ENCODE measurements at regions not wholly inside any gene's neighbourhood (a gene's known extent, or its start where the extent isn't known, plus 50 kb on each side); places are given as distances from the start of the nearest gene placed in this dataset.

DNA sequence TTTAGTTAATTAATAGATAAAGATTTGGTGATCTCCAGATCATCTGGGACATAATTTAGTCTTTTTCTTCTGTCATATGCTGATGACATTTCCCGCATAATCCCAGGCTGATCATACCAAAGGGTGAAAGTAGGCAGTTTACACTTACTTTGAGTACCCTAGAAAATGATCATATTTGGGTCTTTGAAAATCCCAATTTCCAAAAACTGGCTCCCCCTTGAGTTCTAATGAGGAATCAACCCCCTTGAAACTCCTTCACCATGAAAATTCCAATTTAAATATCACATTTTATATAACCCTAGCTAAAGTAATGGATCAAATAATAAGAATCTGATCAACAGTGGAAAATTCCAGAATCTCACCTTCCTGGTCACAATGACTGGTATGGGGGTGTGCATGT lies 223.4 kb downstream of the NAF1 start:
- TF ChIP-seq, protein P1, sequence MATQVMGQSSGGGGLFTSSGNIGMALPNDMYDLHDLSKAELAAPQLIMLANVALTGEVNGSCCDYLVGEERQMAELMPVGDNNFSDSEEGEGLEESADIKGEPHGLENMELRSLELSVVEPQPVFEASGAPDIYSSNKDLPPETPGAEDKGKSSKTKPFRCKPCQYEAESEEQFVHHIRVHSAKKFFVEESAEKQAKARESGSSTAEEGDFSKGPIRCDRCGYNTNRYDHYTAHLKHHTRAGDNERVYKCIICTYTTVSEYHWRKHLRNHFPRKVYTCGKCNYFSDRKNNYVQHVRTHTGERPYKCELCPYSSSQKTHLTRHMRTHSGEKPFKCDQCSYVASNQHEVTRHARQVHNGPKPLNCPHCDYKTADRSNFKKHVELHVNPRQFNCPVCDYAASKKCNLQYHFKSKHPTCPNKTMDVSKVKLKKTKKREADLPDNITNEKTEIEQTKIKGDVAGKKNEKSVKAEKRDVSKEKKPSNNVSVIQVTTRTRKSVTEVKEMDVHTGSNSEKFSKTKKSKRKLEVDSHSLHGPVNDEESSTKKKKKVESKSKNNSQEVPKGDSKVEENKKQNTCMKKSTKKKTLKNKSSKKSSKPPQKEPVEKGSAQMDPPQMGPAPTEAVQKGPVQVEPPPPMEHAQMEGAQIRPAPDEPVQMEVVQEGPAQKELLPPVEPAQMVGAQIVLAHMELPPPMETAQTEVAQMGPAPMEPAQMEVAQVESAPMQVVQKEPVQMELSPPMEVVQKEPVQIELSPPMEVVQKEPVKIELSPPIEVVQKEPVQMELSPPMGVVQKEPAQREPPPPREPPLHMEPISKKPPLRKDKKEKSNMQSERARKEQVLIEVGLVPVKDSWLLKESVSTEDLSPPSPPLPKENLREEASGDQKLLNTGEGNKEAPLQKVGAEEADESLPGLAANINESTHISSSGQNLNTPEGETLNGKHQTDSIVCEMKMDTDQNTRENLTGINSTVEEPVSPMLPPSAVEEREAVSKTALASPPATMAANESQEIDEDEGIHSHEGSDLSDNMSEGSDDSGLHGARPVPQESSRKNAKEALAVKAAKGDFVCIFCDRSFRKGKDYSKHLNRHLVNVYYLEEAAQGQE (IDR thresholded peaks at IDR 0.05; ENCODE audit: insufficient replicate concordance, low read depth) = no peak
- TF ChIP-seq, protein P2, sequence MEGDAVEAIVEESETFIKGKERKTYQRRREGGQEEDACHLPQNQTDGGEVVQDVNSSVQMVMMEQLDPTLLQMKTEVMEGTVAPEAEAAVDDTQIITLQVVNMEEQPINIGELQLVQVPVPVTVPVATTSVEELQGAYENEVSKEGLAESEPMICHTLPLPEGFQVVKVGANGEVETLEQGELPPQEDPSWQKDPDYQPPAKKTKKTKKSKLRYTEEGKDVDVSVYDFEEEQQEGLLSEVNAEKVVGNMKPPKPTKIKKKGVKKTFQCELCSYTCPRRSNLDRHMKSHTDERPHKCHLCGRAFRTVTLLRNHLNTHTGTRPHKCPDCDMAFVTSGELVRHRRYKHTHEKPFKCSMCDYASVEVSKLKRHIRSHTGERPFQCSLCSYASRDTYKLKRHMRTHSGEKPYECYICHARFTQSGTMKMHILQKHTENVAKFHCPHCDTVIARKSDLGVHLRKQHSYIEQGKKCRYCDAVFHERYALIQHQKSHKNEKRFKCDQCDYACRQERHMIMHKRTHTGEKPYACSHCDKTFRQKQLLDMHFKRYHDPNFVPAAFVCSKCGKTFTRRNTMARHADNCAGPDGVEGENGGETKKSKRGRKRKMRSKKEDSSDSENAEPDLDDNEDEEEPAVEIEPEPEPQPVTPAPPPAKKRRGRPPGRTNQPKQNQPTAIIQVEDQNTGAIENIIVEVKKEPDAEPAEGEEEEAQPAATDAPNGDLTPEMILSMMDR (IDR thresholded peaks at IDR 0.05; ENCODE audit: insufficient read depth, low read length) = no peak
- no peak for TF ChIP-seq POLR2AphosphoS5 (IDR thresholded peaks at IDR 0.05; ENCODE audit: low read depth)

All from HL-60 (cell line).